ENCODE measurements at regions not wholly inside any gene's neighbourhood (a gene's known extent, or its start where the extent isn't known, plus 50 kb on each side); places are given as distances from the start of the nearest gene placed in this dataset.
"Not testable (repeated sequence)": the region's sequence is repeated elsewhere in the genome, so short reads cannot be mapped to it uniquely, and the experiment has no call there.

GRCh38 chr16:31581065-31581464, 53.4 kb downstream of the AHSP start:
- not testable (repeated sequence) for DNase-seq (ENCODE audit: low spot score)

DNA sequence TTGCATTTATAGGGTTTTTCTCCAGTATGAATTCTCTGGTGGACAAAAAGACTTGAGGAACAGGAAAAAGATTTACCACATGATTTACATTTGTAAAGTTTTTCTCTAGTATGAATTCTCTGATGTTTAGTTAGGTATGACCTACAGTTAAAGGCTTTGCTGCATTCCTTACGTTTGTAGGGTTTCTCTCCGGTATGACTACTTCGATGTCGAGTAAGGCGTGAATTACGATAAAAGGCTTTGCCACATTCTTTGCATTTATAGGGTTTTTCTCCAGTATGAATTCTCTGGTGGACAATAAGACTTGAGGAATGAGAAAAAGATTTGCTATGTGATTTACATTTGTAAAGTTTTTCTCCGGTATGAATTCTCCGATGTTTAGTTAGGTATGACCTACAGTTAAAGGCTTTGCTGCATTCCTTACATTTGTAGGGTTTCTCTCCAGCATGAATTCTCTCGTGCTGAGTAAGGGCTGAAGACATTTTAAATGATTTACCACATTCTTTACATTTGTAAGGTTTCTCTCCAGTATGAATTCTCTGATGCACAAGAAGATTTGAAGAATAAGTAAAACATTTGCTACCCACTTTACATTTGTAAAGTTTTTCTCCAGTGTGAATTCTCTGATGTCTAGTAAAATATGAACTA, 74.2 kb downstream of the AHSP start:
- not testable (repeated sequence) for DNase-seq (ENCODE audit: low spot score)

- no peak for DNase-seq (ENCODE audit: low spot score)
These were observed 90.4 kb downstream of the AHSP start for GRCh38 chr16:31618130-31618529.

- DNase-seq (ENCODE audit: low spot score), result no peak
These were observed 108.7 kb downstream of the AHSP start for GRCh38 chr16:31636433-31636832.

DNA sequence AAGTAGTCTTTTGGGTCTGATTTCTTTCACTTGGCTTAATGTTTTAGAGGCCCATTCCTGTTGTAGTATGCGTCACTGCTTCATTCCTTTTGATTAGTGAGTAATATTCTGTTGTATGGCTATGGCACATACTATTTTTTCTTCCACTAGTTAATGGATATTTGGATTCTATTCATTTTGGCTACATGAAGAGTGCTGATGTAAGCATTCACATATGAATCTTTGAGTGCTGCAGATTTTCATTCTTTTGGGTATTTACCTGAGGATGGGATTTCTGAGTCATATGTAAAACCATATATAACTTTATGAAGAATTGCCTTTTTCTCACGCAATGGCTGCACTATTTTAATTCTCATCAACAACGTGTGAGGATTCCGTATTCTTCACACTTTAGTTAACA, 113.6 kb downstream of the AHSP start:
- DNase-seq (ENCODE audit: low spot score), result no peak

GRCh38 chr16:31655674-31656073, 128.0 kb downstream of the AHSP start:
- not testable (repeated sequence) for DNase-seq (ENCODE audit: low spot score)

- no peak for DNase-seq (ENCODE audit: low spot score)
These were observed 137.2 kb downstream of the AHSP start for GRCh38 chr16:31664683-31665482.

DNA sequence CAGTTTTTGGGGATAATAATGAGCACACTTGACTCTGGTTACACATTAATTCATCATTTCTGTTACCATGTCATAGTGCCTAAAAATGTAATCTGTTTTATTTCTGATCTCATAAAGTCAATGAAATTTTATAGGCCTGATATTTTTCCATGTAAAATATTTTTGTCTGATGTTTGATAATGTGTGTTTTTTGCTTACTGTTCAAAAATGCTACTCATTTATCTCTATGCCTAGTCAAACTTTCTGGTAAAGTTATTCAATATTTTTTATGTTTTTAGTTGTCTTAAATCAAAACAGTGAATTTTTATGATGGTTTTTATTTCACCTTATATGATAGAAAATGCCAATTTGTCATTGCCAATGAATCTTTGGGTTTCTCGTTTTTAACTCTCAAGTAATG, 147.0 kb downstream of the AHSP start:
- DNase-seq (ENCODE audit: low spot score), result no peak

- no peak for DNase-seq (ENCODE audit: low spot score)
These were observed 149.0 kb downstream of the AHSP start for GRCh38 chr16:31676731-31677130.

DNA sequence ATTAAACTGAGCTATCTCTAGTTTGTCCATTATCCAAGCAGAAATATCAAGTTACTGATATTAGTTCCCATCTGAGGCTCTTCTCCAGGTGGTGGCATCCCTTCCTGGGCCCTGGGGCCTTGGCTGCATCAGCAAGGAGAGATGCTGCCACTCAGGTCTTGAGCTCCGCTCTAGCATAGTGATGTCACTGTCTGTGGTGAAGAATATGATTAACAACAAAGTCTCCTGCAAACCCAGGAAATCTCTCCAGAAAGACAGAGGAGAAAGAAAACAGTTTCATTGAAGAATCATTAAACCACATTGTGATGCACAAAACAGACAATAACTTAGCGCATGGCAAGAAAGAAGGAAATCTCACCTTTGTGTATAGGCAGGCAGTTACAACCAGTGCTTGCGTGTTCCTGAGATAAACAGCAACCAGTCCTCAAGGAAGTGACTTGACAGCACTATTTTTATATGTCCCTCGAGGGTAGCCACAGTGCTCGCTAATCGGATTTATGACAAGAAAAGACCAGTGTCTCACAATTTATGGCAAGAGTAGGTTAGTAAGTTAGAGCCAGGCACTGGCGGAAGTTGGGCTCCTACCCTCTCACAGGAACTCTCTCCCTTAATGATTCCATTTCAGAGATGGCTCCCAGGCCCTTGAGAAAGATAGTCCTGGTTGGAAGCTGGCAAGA, 151.1 kb downstream of the AHSP start:
- no peak for DNase-seq (ENCODE audit: low spot score)

DNA sequence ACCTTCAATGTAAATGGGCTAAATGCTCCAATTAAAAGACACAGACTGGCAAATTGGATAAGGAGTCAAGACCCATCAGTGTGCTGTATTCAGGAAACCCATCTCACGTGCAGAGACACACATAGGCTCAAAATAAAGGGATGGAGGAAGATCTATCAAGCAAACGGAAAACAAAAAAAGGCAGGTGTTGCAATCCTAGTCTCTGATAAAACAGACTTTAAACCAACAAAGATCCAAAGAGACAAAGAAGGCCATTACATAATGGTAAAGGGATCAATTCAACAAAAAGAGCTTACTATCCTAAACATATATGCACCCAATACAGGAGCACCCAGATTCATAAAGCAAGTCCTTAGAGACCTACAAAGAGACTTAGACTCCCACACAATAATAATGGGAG, 161.6 kb downstream of the AHSP start:
- DNase-seq (ENCODE audit: low spot score), result not testable (repeated sequence)

DNA sequence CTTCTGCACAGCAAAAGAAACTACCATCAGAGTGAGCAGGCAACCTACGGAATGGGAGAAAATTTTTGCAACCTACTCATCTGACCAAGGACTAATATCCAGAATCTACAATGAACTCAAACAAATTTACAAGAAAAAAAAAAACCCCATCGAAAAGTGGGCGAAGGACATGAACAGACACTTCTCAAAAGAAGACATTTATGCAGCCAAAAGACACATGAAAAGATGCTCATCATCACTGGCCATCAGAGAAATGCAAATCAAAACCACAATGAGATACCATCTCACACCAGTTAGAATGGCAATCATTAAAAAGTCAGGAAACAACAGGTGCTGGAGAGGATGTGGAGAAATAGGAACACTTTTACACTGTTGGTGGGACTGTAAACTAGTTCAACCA, 164.6 kb downstream of the AHSP start:
- DNase-seq (ENCODE audit: low spot score), result not testable (repeated sequence)

- DNase-seq (ENCODE audit: low spot score), result no peak
These were observed 166.0 kb downstream of the AHSP start for GRCh38 chr16:31693733-31694132.

DNA sequence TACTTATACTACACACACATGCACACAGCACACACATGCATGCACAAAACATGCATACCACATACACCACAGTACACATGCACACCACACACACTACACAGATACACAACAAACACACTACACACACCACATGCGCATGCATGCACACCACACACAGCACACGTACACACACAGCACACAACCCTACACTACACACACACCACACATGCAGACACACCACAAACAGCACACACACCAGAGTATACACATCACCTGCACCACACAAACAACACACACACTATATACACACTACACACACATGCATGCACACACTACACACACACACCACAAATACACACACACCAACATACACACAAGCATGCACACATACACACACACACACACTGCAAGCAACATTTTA, 166.8 kb downstream of the AHSP start:
- DNase-seq (ENCODE audit: low spot score), result no peak

GRCh38 chr16:31695667-31696066, 168.0 kb downstream of the AHSP start:
- no peak for DNase-seq (ENCODE audit: low spot score)

GRCh38 chr16:31696968-31697743, 169.5 kb downstream of the AHSP start:
- DNase-seq (ENCODE audit: low spot score), result no peak

DNA sequence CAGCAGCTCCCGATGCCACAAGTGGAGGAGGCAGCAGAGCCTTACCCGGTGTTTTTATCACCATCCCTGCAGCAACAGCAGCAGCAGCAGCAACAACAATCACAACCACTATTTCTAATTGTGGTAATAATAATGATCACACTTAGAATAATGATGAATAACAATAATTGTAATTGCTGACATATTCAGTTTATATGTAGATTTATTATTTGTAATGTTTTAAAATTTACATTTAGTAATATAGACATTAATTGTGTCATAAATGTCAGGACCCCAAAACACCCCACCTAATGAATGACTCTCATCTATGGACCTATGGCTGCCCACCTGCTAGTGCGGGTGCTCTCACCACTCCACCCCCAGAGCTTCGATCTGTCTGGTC, 170.0 kb downstream of the AHSP start:
- no peak for DNase-seq (ENCODE audit: low spot score)

DNA sequence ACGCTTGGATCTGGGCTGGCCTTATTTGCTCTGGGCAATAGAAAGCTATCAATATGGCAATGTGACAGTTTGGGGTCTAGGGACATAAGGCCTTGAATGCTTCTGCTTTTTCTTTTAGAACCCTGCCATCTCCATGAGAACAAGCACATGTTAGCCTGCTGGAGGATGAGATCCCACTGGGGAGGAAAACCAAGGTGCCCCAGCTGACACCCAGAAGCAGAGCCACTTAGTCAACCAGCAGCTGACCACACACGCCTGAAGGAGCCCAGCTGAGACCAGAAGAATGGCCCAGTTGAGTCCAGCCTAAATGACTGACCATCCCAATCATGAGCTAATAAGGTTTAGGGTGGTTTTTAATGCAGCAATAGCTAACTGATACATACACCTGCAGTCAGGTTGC, 171.2 kb downstream of the AHSP start:
- DNase-seq (ENCODE audit: low spot score), result no peak

DNA sequence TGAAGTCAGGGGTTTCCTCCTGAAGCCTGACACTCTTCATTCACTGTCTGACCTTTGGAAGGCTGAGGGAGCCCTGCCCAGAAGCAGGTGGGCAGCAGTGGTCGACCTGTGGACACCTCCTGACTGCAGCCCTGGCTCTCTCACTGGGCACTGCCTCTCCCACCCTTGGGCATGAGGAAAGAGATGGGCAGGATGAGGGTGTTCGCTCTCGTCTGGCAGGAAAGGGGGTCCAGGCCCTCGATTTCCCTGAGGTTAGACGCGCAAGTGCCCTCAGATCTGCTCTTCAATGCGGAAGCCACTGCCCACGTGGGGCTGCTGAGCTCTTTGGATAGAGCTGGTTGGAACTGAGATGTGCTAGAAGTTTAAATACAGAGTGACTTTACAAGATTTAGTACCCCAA, 171.9 kb downstream of the AHSP start:
- no peak for DNase-seq (ENCODE audit: low spot score)

DNA sequence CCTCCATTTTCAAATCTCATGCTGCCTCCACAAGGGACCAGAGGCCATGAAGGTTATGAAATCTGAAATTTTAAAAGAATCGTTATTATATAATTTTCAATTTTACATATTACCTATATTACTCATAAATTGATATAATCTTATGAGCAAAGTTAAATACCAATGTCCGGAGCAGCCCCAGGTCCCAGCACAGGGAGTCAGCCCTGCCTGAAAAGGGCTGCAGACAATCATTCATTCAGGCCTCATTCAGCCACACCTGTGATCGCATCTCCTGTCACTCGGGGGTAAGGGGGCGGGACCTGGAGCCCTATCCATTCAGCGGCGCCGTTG, 172.5 kb downstream of the AHSP start:
- no peak for DNase-seq (ENCODE audit: low spot score)

DNA sequence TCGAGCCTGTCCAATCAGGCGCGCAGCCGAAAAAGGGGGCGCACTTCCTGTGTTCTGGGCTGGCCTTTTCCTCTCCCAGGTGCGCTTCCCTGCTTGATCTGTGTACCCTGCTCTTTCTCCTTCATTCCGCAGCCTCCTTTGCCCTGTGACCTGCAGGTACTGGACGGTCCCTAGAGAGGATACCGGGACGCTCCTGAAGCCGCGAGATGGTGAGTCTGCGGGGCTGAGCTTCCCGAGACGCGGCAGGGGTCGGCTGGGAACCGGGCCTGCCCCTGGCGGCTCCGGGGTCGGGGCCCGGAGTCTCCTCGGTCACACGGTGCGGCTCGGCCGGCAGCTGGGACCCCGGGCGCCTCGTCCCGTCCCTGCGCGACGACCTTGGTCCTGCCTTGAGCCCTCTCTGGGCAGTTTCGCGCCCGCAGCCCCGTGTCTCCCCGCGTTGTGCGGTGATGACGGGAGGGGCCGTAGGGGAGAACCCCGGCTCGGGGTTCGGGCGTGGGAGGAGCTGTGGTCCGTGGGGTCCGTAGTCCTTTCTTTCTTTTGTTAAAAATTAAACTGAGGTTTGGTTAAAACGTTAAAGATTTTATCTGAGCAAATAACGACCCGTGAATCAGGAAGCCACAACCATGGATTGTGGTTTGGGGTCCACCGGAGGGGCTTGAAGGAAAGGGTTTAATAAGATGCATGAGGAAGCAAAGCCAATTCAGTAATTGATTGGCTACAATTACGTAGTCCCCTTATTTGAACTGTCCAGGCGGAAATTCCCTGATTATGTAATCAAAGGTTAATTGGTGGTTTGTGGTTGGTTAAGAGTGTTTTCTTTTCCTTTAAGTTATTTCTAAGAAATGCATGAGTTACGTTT, 172.8 kb upstream of the ZNF267 start:
- peak; percentile 90 for DNase-seq (ENCODE audit: low spot score)

All from mucosa of gallbladder (tissue), 1 donor.